Thoracic aorta (tissue), 2 donors: ENCODE measurements at regions not wholly inside any gene's neighbourhood (a gene's known extent, or its start where the extent isn't known, plus 50 kb on each side); places are given as distances from the start of the nearest gene placed in this dataset.
A peak's percentile ranks its signal among the peaks of the same experiment; 100 is the strongest.

ENCODE experiments used
- ATAC-seq: fragments of 150-250 bp; one replicate; pipeline ENCODE4 v1.8.0; 2017; ENCODE audit warnings: low read depth; ENCODE audit not compliant: insufficient number of reproducible peaks, low FRiP score
- DNase-seq: peaks from one replicate; pipeline ENCODE4 v3.0.0-alpha.2; 2020; ENCODE audit warnings: low spot score
- H3K27ac ChIP-seq, 2 donors: fragments of 200-600 bp; sonication (generic); 1 replicate in 1 of 2; 2 replicates in 1 of 2; pipeline ENCODE4 v1.5.1; 2016; ENCODE audit warnings: mild to moderate bottlenecking in 2 of 2, moderate library complexity in 2 of 2
- H3K27me3 ChIP-seq: fragments of 200-600 bp; sonication (generic); replicated peaks from 2 replicates; pipeline ENCODE4 v1.6.0; 2016; ENCODE audit warnings: mild to moderate bottlenecking; ENCODE audit not compliant: insufficient read depth
- H3K36me3 ChIP-seq: fragments of 200-600 bp; sonication (generic); one replicate; pipeline ENCODE4 v1.5.1; 2016
- H3K4me1 ChIP-seq, 2 donors: fragments of 200-600 bp; sonication (generic); 1 replicate in 1 of 2; 2 replicates in 1 of 2; pipeline versions ENCODE4 v1.5.1 to v1.6.0; 2016; ENCODE audit warnings: low read depth in 2 of 2, mild to moderate bottlenecking in 1 of 2; ENCODE audit not compliant: control insufficient read depth in 1 of 2
- H3K4me3 ChIP-seq: fragments of 200-600 bp; sonication (generic); 2 replicates; pipeline ENCODE4 v1.5.1; 2016; ENCODE audit warnings: mild to moderate bottlenecking
- H3K9me3 ChIP-seq: fragments of 200-600 bp; sonication (generic); 2 replicates; pipeline ENCODE4 v1.5.1; 2016
- CTCF ChIP-seq: fragments of 200-600 bp; sonication (generic); IDR thresholded peaks from one replicate; pipeline ENCODE4 v1.5.1; 2019; ENCODE audit warnings: antibody characterized with exemption

GRCh38 chr14:85401384-85401783 lies 128.6 kb upstream of the FLRT2 start:
- Histone ChIP-seq H3K36me3 (no peaks in the 10 kb centered on the region), H3K4me3 (no peak overlapping the region), H3K27me3 (no peaks in the 10 kb centered on the region), H3K27ac (no peak overlapping the region), H3K9me3 (no peaks in the 10 kb centered on the region), H3K4me1 (peaks cover 11 to 13% of the 10 kb centered on the region in 2 donors)
- DNase-seq = no peak
- ATAC-seq = no peak
- TF ChIP-seq CTCF = no peak

GRCh38 chr14:85402569-85403162 lies 127.3 kb upstream of the FLRT2 start:
- TF ChIP-seq CTCF = no peak
- peak overlapping the region; percentile 25 for H3K4me3 ChIP-seq
- H3K9me3 ChIP-seq = no peaks in the 10 kb centered on the region
- H3K27ac ChIP-seq = no peak overlapping the region
- no peaks in the 10 kb centered on the region for H3K36me3 ChIP-seq
- DNase-seq (no peak), ATAC-seq (no peak)
- peaks cover 11 to 13% of the 10 kb centered on the region in 2 donors for H3K4me1 ChIP-seq
- no peaks in the 10 kb centered on the region for H3K27me3 ChIP-seq

- no peak for ATAC-seq
Observed at GRCh38 chr14:85409481-85410210, 120.3 kb upstream of the FLRT2 start.

GRCh38 chr14:85412756-85413155 lies 117.2 kb upstream of the FLRT2 start:
- H3K27ac ChIP-seq = no peak overlapping the region
- no peaks in the 10 kb centered on the region for H3K27me3 ChIP-seq
- no peaks in the 10 kb centered on the region for H3K36me3 ChIP-seq
- no peak for DNase-seq
- H3K9me3 ChIP-seq = no peaks in the 10 kb centered on the region
- ATAC-seq = no peak
- no peak overlapping the region for H3K4me3 ChIP-seq
- TF ChIP-seq CTCF = no peak
- H3K4me1 ChIP-seq = no peaks in the 10 kb centered on the region

More at GRCh38 chr14:85409481-85410210, 120.3 kb upstream of the FLRT2 start:
- TF ChIP-seq CTCF = no peak
- H3K36me3 ChIP-seq = no peaks in the 10 kb centered on the region
- H3K4me1 ChIP-seq = no peaks in the 10 kb centered on the region
- no peak overlapping the region for H3K27ac ChIP-seq
- no peaks in the 10 kb centered on the region for H3K9me3 ChIP-seq
- DNase-seq = no peak
- no peaks in the 10 kb centered on the region for H3K27me3 ChIP-seq
- H3K4me3 ChIP-seq = no peak overlapping the region

GRCh38 chr14:85413836-85414526 lies 116.0 kb upstream of the FLRT2 start:
- Histone ChIP-seq H3K9me3 (no peaks in the 10 kb centered on the region), H3K27me3 (no peaks in the 10 kb centered on the region), H3K36me3 (no peaks in the 10 kb centered on the region), H3K4me3 (no peak overlapping the region), H3K4me1 (no peaks in the 10 kb centered on the region), H3K27ac (no peak overlapping the region)
- DNase-seq (no peak), ATAC-seq (no peak)
- no peak for TF ChIP-seq CTCF
